Suppressor macrophage (primary cell): ENCODE measurements at regions not wholly inside any gene's neighbourhood (a gene's known extent, or its start where the extent isn't known, plus 50 kb on each side); places are given as distances from the start of the nearest gene placed in this dataset.

ENCODE experiments used
- DNase-seq, 4 experiments: peaks; one replicate each; pipeline ENCODE4 v3.0.0-alpha.2; 2020 to 2022

GRCh38 chr9:80596579-80596978 is 1024.8 kb downstream of the TLE4 start:
- no peak for DNase-seq

DNA sequence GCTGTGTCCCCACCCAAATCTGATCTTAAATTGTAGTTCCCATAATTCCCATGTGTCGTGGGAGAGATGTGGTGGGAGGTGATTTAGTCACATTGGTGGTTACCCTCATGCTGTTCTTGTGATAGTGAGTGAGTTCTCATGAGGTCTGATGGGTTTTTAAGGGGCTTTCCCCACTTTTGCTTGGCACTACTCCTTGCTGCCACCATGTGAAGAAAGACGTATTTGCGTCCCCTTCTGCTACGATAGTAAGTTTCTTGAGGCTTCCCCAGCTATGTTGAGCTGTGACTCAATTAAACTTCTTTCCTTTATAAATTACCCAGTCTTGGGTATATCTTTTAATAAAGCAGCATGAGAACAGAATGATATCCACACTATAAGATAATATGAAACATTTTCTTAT is 1023.4 kb downstream of the TLE4 start:
- no peak for DNase-seq

- DNase-seq, result no peak
Observed at GRCh38 chr9:80592413-80592812, 1020.6 kb downstream of the TLE4 start.

DNA sequence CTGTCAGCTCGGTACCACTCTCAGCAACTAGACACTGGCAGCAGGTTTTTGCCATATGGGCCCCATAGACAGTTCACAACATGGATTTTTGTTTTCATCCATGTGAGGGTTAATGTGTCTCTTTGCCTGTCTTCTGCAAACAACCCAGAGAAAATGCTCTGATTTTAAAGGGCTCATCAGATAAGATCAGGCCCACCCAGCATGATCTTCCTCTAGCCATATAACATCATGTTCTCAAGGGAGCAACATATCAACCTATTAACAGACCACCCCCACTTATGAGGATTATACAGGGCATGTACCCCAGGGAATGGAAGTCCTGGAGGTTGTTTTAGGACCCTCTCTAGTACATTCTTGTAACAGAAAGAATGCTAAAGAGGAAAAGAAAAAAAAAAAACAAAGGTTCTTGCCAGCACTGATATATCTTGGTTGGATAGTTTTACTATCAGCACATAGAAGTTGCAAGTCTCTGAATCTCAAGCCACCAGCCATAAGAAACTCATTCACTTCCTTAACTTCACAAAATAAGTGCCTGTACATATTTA is 1015.1 kb downstream of the TLE4 start:
- DNase-seq, result no peak

DNA sequence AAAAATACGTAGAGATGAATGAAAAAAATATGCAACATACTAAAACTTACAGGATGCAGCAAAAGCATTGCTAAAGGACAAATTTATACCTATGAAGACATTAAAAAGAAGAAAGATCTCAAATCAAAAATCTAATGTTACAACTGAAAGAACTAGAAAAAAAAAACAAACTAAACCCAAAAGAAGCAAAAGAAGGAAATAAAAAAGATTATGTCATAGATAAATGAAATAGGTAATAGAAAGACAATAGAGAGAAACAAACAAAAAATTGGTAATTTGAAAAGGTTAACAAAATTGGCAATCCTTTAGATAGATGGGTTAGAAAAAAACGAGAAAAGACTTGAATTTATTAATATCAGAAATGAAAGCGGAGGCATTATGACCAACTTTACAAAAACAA is 1000.2 kb downstream of the TLE4 start:
- DNase-seq, result no peak

- no peak for DNase-seq
Observed at GRCh38 chr9:80569236-80569635, 997.5 kb downstream of the TLE4 start.

DNA sequence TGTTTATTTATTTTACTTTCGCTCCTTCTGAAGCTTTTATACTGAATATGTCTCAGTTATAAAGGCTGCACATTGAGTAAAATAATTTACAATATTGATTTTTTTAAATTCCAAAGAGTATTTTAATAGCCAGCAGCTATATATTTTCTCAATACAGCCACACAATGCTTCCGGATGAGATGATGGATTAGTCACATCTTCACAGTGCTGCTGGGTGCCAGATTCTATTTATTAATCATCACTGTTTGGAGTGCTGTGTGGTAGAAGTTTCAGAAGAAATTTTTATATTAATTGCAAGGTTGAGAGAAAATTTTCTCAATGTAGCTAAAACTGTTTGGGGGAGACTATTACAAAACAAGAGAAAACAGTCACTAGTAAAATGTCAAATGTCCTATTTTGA is 989.8 kb downstream of the TLE4 start:
- no peak for DNase-seq

GRCh38 chr9:80560976-80561375 is 989.2 kb downstream of the TLE4 start:
- DNase-seq, result no peak

GRCh38 chr9:80557256-80557655 is 985.5 kb downstream of the TLE4 start:
- DNase-seq, result no peak

DNA sequence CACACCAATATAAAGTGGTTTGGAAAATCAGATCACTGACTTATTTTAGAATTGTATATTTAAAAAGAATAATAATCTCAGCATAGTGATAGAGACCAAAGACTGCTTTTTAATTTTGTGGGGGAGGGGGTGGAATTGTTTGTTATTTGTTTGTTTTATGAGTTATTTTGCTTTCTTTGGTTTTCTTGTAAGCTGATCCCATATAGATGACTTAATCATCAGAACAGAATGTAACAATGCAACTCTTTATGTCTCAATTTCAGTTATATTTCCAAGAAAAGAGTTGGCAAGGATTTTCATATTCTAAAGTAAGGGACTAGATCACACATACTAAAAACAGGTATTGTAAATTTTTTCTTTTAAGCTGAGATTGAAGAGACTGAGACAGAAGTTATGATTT is 984.9 kb downstream of the TLE4 start:
- no peak for DNase-seq

DNA sequence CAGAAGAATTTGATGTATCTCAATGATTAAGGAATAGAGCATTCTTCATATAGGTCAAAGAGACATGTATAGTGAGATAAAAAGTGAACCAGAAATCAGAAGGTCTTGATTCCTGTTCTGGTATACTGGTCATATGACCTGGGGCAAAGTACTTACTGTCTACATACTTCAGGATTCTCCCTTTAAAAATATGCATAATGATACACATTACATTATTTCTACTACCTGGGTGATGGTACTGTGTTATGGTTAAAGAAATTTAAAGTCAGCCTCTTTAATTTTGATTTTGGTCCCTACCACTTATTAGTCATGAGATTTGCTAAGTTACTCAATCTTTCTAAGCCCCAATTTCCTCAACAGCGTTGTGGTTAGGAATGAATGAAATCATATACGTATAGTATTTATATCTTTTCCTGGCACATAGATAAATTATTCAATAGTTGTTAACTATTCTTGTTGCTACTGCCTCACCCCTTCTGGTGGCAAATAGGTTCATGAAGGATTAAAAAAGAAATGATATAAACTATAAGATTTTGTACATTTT is 984.1 kb downstream of the TLE4 start:
- no peak for DNase-seq

DNA sequence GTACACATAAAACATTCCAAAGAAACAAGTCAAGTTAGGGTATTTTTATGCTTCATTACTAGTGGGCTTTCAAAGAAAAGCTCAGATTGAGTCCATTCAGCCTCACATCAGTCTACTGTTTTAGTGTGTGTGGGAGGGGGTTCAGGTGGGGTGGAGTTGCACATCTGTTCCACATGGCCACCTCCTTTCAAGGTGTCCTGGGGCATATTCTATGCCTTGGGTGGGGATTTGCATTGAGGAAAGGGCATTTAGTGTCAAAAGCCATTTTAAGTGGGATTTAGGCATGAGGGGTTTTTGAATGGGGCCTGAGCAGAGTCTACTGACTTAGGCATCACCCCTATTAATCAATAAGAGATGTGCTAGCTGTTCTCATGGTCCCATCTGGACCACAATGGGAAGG is 983.1 kb downstream of the TLE4 start:
- DNase-seq, result no peak

DNA sequence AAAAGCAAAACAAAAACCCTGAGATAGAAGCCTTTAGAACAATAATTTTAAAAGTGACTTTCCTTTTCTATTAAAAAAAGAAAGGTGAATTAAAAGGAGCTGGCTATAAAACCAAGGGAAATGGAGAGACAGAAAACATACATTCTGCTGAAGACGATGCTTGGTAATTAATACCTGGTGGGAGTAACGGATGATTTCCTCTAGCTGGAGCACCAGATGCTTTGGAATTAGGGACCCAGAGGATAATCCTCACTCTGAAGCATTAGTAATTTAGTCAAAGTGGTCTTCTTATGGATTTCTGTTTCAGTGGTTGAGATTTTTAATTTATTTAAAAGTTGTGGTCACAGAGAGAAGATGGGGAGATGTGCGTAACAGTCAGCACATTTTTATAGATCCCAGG is 982.5 kb downstream of the TLE4 start:
- no peak for DNase-seq

- no peak for DNase-seq
Observed at GRCh38 chr9:80552931-80553330, 981.2 kb downstream of the TLE4 start.

- DNase-seq, result no peak
Observed at GRCh38 chr9:80550181-80550580, 978.4 kb downstream of the TLE4 start.

- no peak for DNase-seq
Observed at GRCh38 chr9:80547613-80548012, 975.8 kb downstream of the TLE4 start.

GRCh38 chr9:80540387-80540786 is 968.6 kb downstream of the TLE4 start:
- DNase-seq, result no peak

- no peak for DNase-seq
Observed at GRCh38 chr9:80538976-80539375, 967.2 kb downstream of the TLE4 start.

GRCh38 chr9:80522465-80522864 is 950.7 kb downstream of the TLE4 start:
- no peak for DNase-seq

GRCh38 chr9:80521151-80521550 is 949.4 kb downstream of the TLE4 start:
- DNase-seq, result no peak

DNA sequence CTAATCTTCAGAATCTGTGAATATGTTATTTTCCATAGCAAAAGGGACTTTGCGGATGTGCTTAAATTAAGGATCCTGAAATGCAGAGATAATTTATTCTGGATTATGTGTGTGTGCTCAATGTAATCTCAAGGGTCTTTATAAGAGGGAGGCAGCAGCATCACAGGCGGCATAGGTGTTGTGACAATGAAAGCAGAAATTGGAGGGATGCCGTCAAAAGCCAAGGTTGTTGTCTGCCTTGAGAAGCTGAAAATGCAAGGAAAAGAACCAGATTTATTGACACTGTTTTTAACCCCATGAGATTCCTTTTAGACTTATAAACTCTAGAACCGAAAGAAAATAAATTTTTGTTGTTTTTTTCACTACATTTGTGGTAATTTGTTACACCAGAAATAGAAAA is 948.5 kb downstream of the TLE4 start:
- no peak for DNase-seq

GRCh38 chr9:80518441-80518840 is 946.7 kb downstream of the TLE4 start:
- DNase-seq, result no peak

DNA sequence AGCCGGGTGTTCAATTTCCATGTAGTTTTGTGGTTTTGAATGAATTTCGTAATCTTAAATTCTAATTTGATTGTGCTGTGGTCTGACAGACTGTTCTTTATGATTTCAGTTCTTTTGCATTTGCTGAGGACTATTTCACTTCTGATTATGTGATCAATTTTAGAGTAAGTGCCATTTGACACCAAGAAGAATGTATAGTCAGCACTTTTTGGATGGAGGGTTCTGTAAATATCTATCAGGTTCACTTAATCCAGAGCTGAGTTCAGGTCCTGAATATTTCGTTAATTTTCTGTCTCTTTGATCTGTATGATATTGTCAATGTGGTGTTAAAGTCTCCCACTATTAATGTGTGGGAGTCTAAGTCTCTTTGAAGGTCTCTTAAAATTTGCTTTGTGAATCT is 944.9 kb downstream of the TLE4 start:
- no peak for DNase-seq

DNA sequence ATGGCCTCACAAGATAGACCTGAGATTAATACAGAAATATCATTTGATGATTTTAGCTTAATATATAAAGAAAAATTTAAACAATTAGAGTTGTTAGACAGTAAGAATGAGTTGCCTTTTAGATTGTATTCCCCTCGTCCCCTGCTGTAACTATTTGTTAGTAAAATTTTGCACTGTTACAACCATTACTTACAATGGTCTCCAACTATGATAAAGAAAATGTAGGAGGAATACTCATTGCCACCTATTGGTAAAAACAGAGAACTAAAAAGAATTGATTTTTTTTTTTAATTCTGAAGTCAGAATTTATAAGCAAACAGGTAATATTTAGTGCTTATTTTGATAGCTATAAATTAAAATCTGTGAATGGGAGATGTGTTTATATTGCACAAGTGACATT is 937.6 kb downstream of the TLE4 start:
- no peak for DNase-seq

DNA sequence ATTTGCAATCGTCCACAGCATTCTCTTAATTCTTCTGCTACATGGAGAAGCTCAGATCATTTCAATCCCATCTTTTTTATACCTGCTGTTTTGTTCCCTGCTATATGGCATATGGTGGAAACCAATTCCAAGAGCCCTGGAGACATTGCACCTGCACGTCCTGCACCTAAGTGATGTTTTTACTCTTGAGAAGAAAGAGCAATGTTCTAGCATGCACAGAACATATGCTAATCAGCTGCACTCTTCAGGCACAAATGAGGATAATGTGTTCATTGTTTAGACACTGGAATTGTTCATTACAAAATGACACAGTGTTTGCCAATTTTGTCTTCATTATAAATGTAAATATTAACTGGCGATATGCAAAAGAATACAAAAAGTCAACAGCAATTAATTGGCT is 935.8 kb downstream of the TLE4 start:
- no peak for DNase-seq
